GM06990 (cell line): ENCODE measurements at regions not wholly inside any gene's neighbourhood (a gene's known extent, or its start where the extent isn't known, plus 50 kb on each side); places are given as distances from the start of the nearest gene placed in this dataset.

Experiments
- DNase-seq: peaks from one replicate; pipeline ENCODE4 v3.0.0-alpha.2; 2011; ENCODE audit not compliant: insufficient read length; ENCODE audit errors: extremely low read depth
- H3K27me3 ChIP-seq: replicated peaks from 2 replicates; pipeline ENCODE4 v1.6.0; 2011; ENCODE audit warnings: low read length; ENCODE audit not compliant: control insufficient read depth, insufficient read depth
- H3K36me3 ChIP-seq: 2 replicates; pipeline ENCODE4 v1.5.1; 2011; ENCODE audit warnings: low read length; ENCODE audit not compliant: control insufficient read depth, insufficient read depth
- H3K4me3 ChIP-seq: replicated peaks from 2 replicates; pipeline ENCODE4 v1.5.1; 2011; ENCODE audit warnings: low read depth, mild to moderate bottlenecking, control low read depth, low read length
- CTCF ChIP-seq: IDR thresholded peaks from 2 replicates; pipeline ENCODE4 v1.5.1; 2011; ENCODE audit warnings: low read length, control low read depth, mild to moderate bottlenecking, inconsistent platforms; ENCODE audit not compliant: insufficient read depth, poor library complexity, severe bottlenecking

- no peak for DNase-seq
- H3K36me3 ChIP-seq: no peaks in the 10 kb centered on the region
- no peak overlapping the region for H3K4me3 ChIP-seq
- no peak for TF ChIP-seq CTCF
- H3K27me3 ChIP-seq: no peaks in the 10 kb centered on the region
Observed at GRCh38 chr21:24411429-24411828, 1195.9 kb downstream of the MRPL39 start.

- no peak for DNase-seq
- Histone ChIP-seq H3K27me3 (no peaks in the 10 kb centered on the region), H3K4me3 (no peak overlapping the region), H3K36me3 (no peaks in the 10 kb centered on the region)
- no peak for TF ChIP-seq CTCF
Observed at GRCh38 chr21:24403221-24403620, 1204.1 kb downstream of the MRPL39 start.

GRCh38 chr21:24395320-24395923 lies 1211.9 kb downstream of the MRPL39 start:
- H3K27me3 ChIP-seq: no peaks in the 10 kb centered on the region
- H3K4me3 ChIP-seq: no peak overlapping the region
- no peaks in the 10 kb centered on the region for H3K36me3 ChIP-seq
- no peak for TF ChIP-seq CTCF
- DNase-seq: no peak

GRCh38 chr21:24375201-24375600 lies 1232.1 kb downstream of the MRPL39 start:
- no peaks in the 10 kb centered on the region for H3K36me3 ChIP-seq
- DNase-seq: no peak
- no peak overlapping the region for H3K4me3 ChIP-seq
- no peaks in the 10 kb centered on the region for H3K27me3 ChIP-seq
- TF ChIP-seq CTCF: peak; percentile 33

- no peaks in the 10 kb centered on the region for H3K36me3 ChIP-seq
- no peak for TF ChIP-seq CTCF
Observed at GRCh38 chr21:24372506-24372905, 1234.8 kb downstream of the MRPL39 start.

GRCh38 chr21:24369746-24370145 lies 1237.5 kb downstream of the MRPL39 start:
- Histone ChIP-seq H3K27me3 (no peaks in the 10 kb centered on the region), H3K36me3 (no peaks in the 10 kb centered on the region), H3K4me3 (no peak overlapping the region)
- TF ChIP-seq CTCF: no peak
- no peak for DNase-seq

More at GRCh38 chr21:24372506-24372905, 1234.8 kb downstream of the MRPL39 start:
- DNase-seq: no peak
- H3K4me3 ChIP-seq: no peak overlapping the region
- H3K27me3 ChIP-seq: no peaks in the 10 kb centered on the region
